ENCODE measurements at regions not wholly inside any gene's neighbourhood (a gene's known extent, or its start where the extent isn't known, plus 50 kb on each side); places are given as distances from the start of the nearest gene placed in this dataset.
"Not testable (repeated sequence)": the region's sequence is repeated elsewhere in the genome, so short reads cannot be mapped to it uniquely, and the experiment has no call there.

- no peak for DNase-seq
Observed at GRCh38 chr10:118965645-118966044, 63.9 kb upstream of the NANOS1 start.

GRCh38 chr10:118966076-118966849 is 63.3 kb upstream of the NANOS1 start:
- DNase-seq = no peak

- no peak for DNase-seq
Observed at GRCh38 chr10:118966850-118967125, 62.7 kb upstream of the NANOS1 start.

- no peak for DNase-seq
Observed at GRCh38 chr10:118967160-118967559, 62.4 kb upstream of the NANOS1 start.

GRCh38 chr10:118968060-118968459 is 61.5 kb upstream of the NANOS1 start:
- peak; percentile 71 for DNase-seq

GRCh38 chr10:118968482-118968881 is 61.0 kb upstream of the NANOS1 start:
- no peak for DNase-seq

GRCh38 chr10:118969014-118969413 is 60.5 kb upstream of the NANOS1 start:
- no peak for DNase-seq

GRCh38 chr10:118970770-118971169 is 58.7 kb upstream of the NANOS1 start:
- peak; percentile 71 for DNase-seq

GRCh38 chr10:118971187-118971586 is 58.3 kb upstream of the NANOS1 start:
- DNase-seq = no peak

- no peak for DNase-seq
Observed at GRCh38 chr10:118971876-118972275, 57.6 kb upstream of the NANOS1 start.

- no peak for DNase-seq
Observed at GRCh38 chr10:118973744-118974143, 55.8 kb upstream of the NANOS1 start.

GRCh38 chr10:118974951-118975350 is 54.6 kb upstream of the NANOS1 start:
- DNase-seq = no peak

GRCh38 chr10:118976219-118976618 is 53.3 kb upstream of the NANOS1 start:
- DNase-seq = not testable (repeated sequence)

GRCh38 chr10:118977022-118977599 is 52.4 kb upstream of the NANOS1 start:
- DNase-seq = no peak

GRCh38 chr10:118977835-118978234 is 51.7 kb upstream of the NANOS1 start:
- no peak for DNase-seq

- no peak for DNase-seq
Observed at GRCh38 chr10:118978316-118978997, 51.1 kb upstream of the NANOS1 start.

- no peak for DNase-seq
Observed at GRCh38 chr10:118978998-118979350, 50.5 kb upstream of the NANOS1 start.

GRCh38 chr10:118979661-118980060 is 49.9 kb upstream of the NANOS1 start:
- no peak for DNase-seq

All from tongue (tissue), 1 donor.